OCI-LY1 (cell line): ENCODE measurements at regions not wholly inside any gene's neighbourhood (a gene's known extent, or its start where the extent isn't known, plus 50 kb on each side); places are given as distances from the start of the nearest gene placed in this dataset.

Experiments used
- EZH2 ChIP-seq: fragments of 200-600 bp; sonication (generic), shearing (Covaris generic); IDR thresholded peaks from 2 replicates; pipeline ENCODE4 v1.8.0; 2017; ENCODE audit warnings: borderline replicate concordance, mixed run types, mild to moderate bottlenecking, antibody characterized with exemption, low read length, moderate library complexity, mixed read lengths
- TF ChIP-seq, protein P1 (sequence below): fragments of 200-600 bp; sonication (generic), shearing (Covaris generic); IDR thresholded peaks from 2 replicates; pipeline ENCODE4 v1.5.1; 2017; ENCODE audit warnings: mild to moderate bottlenecking, antibody characterized with exemption, low read length, moderate library complexity, mixed read lengths

DNA sequence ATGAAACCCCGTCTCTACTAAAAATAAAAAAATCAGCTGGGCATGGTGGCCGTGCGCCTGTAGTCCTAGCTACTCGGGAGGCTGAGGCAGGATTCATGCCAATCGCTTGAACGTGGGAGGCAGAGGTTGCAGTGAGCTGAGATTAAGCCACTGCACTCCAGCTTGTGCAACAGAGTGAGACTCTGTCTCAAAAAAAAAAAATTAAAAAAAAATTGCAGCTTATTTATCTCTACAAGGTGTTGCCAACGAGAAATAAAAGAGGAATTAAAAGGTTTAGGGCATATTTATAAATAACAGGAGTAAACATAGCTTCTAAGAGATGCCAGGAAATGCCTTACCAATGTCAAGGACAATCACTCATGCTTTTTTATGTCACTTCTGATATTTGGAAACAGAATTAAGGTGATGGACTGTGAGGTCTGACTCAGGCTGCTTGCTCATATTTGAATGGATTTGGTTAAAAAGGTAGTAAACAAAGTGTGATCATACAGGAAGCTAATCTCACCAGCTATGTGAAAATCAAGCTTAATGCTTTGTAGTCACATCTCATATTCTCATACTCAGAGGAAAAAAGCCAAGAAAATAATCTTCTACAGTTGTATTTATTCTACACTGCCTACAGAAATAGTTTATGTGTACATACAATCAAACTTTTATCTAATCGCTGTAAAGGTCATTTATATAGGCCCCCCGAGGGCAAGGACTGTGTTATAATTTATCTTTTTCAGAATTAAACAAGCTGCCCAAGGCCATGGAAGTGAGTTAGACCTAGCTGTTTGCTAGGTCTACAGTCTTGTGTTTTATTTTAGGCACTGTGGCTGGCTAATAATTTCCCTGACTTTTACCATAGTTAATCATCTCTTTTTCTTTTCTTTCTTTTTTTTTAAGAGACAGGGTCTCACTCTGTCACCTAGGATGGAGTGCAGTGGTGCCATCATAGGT lies 61.1 kb upstream of the RBMX start:
- TF ChIP-seq, protein P1, sequence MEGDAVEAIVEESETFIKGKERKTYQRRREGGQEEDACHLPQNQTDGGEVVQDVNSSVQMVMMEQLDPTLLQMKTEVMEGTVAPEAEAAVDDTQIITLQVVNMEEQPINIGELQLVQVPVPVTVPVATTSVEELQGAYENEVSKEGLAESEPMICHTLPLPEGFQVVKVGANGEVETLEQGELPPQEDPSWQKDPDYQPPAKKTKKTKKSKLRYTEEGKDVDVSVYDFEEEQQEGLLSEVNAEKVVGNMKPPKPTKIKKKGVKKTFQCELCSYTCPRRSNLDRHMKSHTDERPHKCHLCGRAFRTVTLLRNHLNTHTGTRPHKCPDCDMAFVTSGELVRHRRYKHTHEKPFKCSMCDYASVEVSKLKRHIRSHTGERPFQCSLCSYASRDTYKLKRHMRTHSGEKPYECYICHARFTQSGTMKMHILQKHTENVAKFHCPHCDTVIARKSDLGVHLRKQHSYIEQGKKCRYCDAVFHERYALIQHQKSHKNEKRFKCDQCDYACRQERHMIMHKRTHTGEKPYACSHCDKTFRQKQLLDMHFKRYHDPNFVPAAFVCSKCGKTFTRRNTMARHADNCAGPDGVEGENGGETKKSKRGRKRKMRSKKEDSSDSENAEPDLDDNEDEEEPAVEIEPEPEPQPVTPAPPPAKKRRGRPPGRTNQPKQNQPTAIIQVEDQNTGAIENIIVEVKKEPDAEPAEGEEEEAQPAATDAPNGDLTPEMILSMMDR = no peak
- TF ChIP-seq EZH2 = no peak
